Lung microvascular endothelial cell (primary cell): ENCODE measurements at regions not wholly inside any gene's neighbourhood (a gene's known extent, or its start where the extent isn't known, plus 50 kb on each side); places are given as distances from the start of the nearest gene placed in this dataset.
"Not testable (repeated sequence)": the region's sequence is repeated elsewhere in the genome, so short reads cannot be mapped to it uniquely, and the experiment has no call there.

ENCODE experiments used
- DNase-seq, 2 donors: peaks; one replicate each; pipeline versions ENCODE4 v3.0.0 to v3.0.0-alpha.2; 2010; ENCODE audit warnings: low read depth in 2 of 2

DNA sequence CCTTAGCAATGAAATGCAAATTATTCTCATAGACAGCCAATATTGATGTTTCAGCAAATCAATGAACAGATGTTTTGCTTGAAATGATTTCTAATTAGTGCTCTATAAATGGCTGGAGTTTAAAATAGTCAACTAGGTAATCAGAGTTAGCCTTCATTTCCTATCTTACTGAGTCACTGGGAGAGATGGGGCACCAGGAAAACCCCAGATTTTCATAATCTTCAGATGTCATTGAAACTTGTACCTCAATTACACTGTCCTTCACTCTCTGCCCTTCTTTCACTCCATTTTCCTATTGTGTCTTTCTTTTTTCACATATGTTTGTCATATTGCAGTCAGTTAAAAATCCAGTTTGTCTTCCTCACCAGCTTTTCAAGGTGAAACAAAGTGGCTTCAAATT, 92.7 kb downstream of the C12orf75 start:
- DNase-seq = peak in 1 of 2 donors; percentile 33

DNA sequence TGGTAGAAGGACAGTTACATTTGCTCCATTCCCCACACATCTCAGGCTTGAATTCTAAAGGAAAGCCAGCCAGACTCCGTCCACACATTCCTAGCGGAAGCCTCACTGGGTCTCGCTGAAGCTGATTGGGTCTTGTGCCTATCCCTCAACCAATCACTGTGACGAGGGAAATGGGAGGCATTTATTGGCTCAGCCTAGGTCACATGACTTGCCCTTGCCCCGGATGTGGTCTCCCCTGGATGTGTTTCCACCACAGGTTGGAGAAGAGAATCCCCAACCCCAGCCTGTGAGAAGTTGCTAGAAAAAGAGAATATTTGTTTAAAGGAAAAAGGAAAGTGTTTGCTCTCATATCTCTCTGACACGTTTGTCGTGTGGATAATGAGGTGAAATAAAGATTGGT, 93.4 kb downstream of the C12orf75 start:
- DNase-seq = no peak

- DNase-seq = no peak
These were observed 95.0 kb downstream of the C12orf75 start for GRCh38 chr12:105425254-105426174.

DNA sequence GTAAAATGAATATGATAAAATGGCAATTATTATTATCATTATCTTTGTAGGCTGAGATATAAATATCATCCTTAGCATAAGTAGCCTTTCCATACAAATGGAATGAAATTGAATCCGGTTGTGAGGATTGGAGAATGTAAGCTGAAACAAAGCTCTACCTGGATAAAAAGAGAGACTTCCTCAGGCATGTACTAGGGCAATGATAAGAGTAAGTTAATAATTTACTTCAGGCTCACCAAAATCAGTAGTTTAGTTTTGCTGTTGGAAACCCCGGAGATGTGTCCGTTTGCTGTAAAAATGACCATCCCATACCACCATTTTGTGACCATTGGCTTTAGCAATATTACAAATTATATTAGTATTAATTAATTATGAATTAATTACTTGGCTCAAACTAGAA, 96.3 kb downstream of the C12orf75 start:
- DNase-seq = no peak

GRCh38 chr12:105427883-105428282, 97.4 kb downstream of the C12orf75 start:
- DNase-seq = peak in 1 of 2 donors; percentile 93

- DNase-seq = peak in 1 of 2 donors; percentile 28
These were observed 98.4 kb downstream of the C12orf75 start for GRCh38 chr12:105428793-105429395.

DNA sequence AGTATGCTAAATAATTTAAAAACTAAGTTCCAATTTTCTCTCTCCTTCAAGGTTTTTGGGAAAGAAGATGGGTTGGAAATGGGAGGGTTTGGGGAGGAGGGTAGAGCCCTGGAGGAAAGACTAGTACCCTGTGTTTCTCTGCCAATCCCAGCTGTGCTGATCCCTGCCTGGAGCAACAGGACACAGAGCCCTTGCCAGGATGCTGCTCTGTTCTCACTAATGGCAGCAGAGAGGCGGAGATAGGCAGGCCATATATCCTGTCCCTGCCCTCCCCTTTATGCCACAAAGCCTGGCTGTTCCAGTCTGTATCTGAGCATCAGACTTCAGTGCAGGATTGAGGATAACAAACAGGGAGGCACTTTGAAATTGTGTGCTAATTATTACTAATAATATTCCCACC, 99.0 kb downstream of the C12orf75 start:
- no peak for DNase-seq

GRCh38 chr12:105431537-105432100, 101.1 kb downstream of the C12orf75 start:
- DNase-seq = no peak

DNA sequence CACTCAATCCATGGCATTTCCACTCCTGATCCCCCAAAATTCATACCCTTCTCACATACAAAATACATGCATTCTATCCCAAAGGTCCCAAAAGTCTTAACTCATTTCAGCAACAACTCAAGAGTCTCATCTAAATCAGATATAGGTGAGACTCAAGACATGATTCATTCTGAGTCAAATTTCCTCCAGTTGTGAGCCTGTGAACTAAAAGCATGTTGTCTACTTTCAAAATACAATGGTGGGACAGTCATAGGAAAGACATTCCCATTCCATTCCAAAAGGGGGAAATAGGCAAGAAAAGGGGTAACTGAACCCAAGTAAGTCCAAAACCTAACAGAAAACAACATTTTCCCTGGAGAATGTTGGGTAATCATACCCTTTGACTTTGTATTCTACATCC, 103.3 kb downstream of the C12orf75 start:
- DNase-seq = peak in 1 of 2 donors; percentile 98

- DNase-seq = no peak
These were observed 106.1 kb downstream of the C12orf75 start for GRCh38 chr12:105436636-105437035.

DNA sequence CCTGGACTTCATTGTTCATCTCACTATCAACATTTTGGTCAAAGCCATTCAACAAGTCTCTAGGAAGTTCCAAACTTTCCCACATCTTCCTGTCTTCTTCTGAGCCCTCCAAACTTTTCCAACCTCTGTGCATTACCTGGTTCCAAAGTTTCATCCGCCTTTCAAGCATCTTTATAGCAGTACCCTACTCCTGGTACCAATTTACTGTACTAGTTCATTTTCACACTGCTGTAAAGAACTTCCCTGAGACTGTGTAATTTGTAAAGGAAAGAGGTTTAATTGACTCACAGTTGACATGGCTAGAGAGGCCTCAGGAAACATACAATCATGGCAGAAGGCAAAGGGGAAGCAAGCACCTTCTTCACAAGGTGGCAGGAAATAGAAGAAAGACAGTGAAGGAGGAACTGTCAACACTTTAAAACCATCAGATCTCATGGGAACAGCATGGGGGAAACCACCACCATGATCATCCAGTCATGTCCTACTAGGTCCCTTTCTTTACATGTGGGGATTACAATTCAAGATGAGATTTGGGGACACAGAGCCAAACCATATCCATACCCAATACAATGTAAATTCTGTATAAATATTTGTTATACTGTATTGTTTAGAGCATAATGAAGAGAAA, 109.7 kb downstream of the C12orf75 start:
- DNase-seq = no peak

- DNase-seq = peak in 1 of 2 donors; percentile 29
These were observed 113.5 kb downstream of the C12orf75 start for GRCh38 chr12:105443802-105444652.

DNA sequence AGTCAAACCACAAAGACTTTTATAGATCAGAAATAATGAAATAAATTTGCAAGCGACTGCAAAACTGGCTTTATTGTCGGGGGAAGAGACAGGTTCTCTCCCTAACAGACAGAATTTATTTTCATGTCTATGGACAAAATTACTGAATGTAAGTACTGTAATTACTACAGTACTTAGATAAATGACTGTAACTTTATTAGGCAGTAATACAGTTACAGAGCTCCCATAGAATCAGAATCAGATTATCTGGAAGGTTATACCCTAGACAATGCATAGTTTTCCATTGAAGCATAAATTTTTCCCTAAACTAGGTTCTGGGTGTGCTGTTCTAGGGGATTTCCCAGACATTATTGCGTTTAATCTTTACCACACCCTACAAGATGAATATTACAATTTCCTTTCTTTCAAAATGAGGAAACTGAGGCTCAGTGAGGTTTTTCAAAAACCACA, 114.2 kb downstream of the C12orf75 start:
- DNase-seq = peak; percentile 57 to 64

DNA sequence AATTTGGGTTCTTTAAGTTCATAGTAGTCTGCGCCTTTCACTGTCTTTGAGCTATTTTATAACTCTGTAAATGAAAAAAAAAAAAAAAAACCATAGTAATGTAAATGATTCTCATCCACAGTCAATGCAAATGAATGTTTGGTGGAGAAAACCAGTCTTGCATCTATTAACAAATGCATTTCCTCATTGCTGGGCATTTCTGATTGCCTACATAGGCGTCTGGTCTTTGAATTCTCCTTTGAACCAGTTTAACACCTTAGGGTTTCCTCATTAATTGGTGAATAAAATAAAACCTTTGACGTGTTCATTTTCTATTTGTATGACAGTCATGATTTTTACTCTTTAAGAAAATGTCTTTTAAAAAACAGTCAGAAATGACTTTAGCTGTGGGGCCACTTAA, 114.8 kb downstream of the C12orf75 start:
- DNase-seq = no peak

DNA sequence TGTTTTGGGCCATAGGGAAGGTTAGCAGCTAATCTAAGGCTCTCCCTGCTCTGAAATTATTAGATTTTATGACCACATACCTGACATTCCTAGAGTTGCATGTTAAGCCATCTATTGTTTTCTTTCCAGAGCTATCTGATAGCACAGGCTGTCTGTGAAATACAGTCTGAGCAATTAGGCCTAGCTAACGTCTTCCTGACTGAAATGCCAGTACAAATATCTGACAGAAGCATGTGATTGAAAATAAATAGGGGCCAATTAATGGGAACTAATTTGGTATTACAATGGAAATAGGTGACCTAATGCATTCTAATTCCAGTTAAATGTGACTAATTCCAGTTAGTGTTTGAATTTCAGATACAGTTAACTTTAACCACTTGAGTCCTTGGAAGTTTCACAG, 115.2 kb downstream of the C12orf75 start:
- DNase-seq = peak; percentile 96 to 97

GRCh38 chr12:105446460-105446859, 116.0 kb downstream of the C12orf75 start:
- DNase-seq = not testable (repeated sequence)

DNA sequence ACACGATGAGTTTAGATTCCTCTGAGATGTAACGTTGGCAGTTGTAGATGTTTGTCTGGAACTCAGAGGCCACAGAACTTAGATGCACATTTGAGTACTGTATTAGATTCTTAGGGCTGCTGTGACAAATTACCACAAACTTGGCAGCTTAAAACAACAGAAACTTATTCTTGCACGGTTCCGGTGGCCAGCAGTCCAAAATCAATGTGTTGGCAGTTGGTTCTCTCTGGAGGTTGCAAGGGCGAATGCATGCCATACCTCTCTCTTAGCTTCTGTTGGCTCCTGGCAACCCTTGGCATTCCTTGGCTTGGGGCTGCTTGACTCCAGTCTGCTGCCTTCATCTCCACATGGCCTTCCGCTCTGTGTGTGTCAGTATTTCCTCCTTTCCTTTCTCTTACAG, 118.9 kb downstream of the C12orf75 start:
- DNase-seq = no peak

DNA sequence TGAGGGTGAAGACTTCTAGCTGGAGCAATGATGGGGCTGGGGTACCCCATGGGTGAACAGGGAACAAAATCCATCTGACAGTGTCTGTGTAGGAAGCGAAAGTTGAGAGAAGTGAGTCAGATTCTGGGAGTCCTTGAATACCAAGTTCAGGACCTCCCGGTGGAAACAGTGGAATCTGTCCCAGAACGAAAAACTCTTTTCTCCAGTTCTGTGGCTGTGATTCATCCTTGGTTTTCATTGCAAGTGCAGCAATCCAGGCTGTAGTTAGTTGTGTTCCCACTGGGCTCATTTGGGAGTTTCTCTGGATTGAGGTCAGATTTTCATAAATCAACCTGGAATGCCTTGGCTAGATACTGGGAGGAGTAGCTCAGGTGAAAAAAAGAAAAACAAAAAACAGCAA, 120.7 kb downstream of the C12orf75 start:
- DNase-seq = peak in 1 of 2 donors; percentile 73

DNA sequence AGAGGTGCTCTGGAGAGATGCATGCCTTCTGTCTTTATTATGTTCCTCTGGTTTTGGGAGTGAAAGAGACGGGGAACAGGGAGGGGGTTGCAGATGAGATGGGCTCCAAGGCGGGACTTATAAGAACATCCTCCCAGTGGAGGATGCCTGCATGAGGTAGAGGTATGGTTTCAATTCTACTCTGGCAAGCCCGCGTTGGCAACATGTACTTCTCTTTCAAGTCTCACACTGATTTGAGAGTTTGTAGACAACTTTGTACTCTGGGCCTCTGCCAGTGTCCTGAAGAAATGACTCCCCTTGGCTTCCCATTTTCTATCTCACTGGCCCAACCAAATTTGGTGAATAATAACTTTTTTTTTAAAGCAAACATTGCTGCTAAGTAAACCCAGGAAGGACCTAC, 121.3 kb downstream of the C12orf75 start:
- no peak for DNase-seq

GRCh38 chr12:105453316-105453715, 122.8 kb downstream of the C12orf75 start:
- DNase-seq = no peak

GRCh38 chr12:105454688-105455087, 124.2 kb downstream of the C12orf75 start:
- peak in 1 of 2 donors; percentile 41 for DNase-seq
